Heart left ventricle (tissue), 13 donors: ENCODE measurements at regions not wholly inside any gene's neighbourhood (a gene's known extent, or its start where the extent isn't known, plus 50 kb on each side); places are given as distances from the start of the nearest gene placed in this dataset.
"Not testable (repeated sequence)": the region's sequence is repeated elsewhere in the genome, so short reads cannot be mapped to it uniquely, and the experiment has no call there.

ENCODE experiments used
- POLR2A ChIP-seq, 2 donors: fragments of 450-650 bp; IDR thresholded peaks; one replicate each; pipeline ENCODE4 v1.6.1; 2017; ENCODE audit warnings: antibody characterized with exemption in 2 of 2, mild to moderate bottlenecking in 2 of 2, moderate library complexity in 2 of 2
- TF ChIP-seq, protein P1 (sequence below), 12 donors: fragments of 200-600 bp; sonication (generic) in 4 of 12; IDR thresholded peaks; one replicate each; pipeline versions ENCODE4 v1.5.0 to v1.8.0; 2018 to 2022; ENCODE audit warnings: antibody characterized with exemption in 12 of 12, mild to moderate bottlenecking in 5 of 12
- donor health status: ischemic (EF 13 %, LVEDD 7.1; RV severe dilation, severe dysfunction).
- donor health status: DM: no; HTN: yes; CAD: no.
- donor health status: DM: no; HTN: no; CAD: no.
- donor health status: ischemic (EF 25% LVEDD 6.9; RV normal size, moderate dysfunction).
- donor health status: ischemic (EF 25% LVEDD 5.7; RV mildly dilated, moderate dysfunction).
- donor health status: ischemic (EF 35%, LVEDD 5.7; RV mildly dilated, moderate dysfunction).
- donor health status: nonischemic (EF 11% LVEDD 7.7; RV severe dilation, severe dysfunction).
- donor health status: DM: yes; HTN: yes; CAD: no.
- donor health status: PGD.
- donor health status: ischemic (EF 29% LVEDD 5.4; RV normal size, mild dysfunction).
- donor health status: nonischemic (EF 23%, LVEDD 6.1; RV moderate dilation, normal function).

DNA sequence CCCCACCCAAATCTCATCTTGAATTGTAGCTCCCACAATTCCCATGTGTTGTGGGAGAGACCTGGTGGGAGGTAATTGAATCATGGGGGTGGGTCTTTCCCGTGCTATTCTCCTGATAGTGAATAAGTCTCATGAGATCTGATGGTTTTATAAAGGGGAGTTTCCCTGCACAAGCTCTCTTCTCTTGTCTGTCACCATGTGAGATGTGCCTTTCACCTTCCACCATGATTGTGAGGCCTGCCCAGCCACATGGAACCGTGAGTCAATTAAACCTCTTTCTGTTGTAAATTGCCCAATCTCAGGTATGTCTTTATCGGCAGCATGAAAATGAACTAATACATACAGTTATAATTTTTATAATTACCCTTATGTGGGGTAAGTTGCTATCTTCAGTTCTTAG, 952.3 kb upstream of the PCDH20 start:
- TF ChIP-seq, protein P1, sequence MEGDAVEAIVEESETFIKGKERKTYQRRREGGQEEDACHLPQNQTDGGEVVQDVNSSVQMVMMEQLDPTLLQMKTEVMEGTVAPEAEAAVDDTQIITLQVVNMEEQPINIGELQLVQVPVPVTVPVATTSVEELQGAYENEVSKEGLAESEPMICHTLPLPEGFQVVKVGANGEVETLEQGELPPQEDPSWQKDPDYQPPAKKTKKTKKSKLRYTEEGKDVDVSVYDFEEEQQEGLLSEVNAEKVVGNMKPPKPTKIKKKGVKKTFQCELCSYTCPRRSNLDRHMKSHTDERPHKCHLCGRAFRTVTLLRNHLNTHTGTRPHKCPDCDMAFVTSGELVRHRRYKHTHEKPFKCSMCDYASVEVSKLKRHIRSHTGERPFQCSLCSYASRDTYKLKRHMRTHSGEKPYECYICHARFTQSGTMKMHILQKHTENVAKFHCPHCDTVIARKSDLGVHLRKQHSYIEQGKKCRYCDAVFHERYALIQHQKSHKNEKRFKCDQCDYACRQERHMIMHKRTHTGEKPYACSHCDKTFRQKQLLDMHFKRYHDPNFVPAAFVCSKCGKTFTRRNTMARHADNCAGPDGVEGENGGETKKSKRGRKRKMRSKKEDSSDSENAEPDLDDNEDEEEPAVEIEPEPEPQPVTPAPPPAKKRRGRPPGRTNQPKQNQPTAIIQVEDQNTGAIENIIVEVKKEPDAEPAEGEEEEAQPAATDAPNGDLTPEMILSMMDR (IDR thresholded peaks at IDR 0.05), result not testable (repeated sequence)
- not testable (repeated sequence) for TF ChIP-seq POLR2A (IDR thresholded peaks at IDR 0.05)
